T-cell (primary cell): ENCODE measurements at regions not wholly inside any gene's neighbourhood (a gene's known extent, or its start where the extent isn't known, plus 50 kb on each side); places are given as distances from the start of the nearest gene placed in this dataset.

Experiments
- ATAC-seq, 4 experiments: fragments of 200-7000 bp in 3 of 4; fragments of 150-1000 bp in 1 of 4; cut with Tn5 transposase; replicated peaks in 1 of 4; 1 replicate in 3 of 4; 2 replicates in 1 of 4; pipeline ENCODE4 v1.10.0; 2021; ENCODE audit warnings: moderate library complexity in 3 of 4, mild to moderate bottlenecking in 2 of 4, moderate number of reproducible peaks in 1 of 4
- CTCF ChIA-PET, 2 donors: fragments of 300-600 bp; sonication (Branson Sonifier 250); formaldehyde crosslinking; loops; one replicate each; lab custom pipeline; 2022; ENCODE audit warnings: antibody characterized with exemption in 2 of 2; lab: Charles Lee
- POLR2A ChIA-PET, 2 donors: fragments of 300-600 bp; sonication (Branson Sonifier 250); formaldehyde crosslinking; loops; one replicate each; lab custom pipeline; 2022; ENCODE audit warnings: antibody characterized with exemption in 2 of 2; lab: Charles Lee
- DNase-seq, 35 experiments: peaks; one replicate each; pipeline versions ENCODE4 v3.0.0 to v3.0.0-alpha.2; 2013 to 2023
- H3K27ac ChIP-seq: one replicate; pipeline ENCODE4 v1.5.1; 2013; ENCODE audit warnings: low read length
- H3K27me3 ChIP-seq, 2 experiments: replicated peaks in 1 of 2; 1 replicate in 1 of 2; 2 replicates in 1 of 2; pipeline versions ENCODE4 v1.6.1 to v1.7.0; 2013; ENCODE audit warnings: low read length in 1 of 2, mixed read lengths in 1 of 2; ENCODE audit not compliant: control insufficient read depth in 2 of 2, insufficient read depth in 2 of 2; ENCODE audit errors: extremely low read depth in 1 of 2
- H3K36me3 ChIP-seq, 2 donors: 1 replicate in 1 of 2; 2 replicates in 1 of 2; pipeline versions ENCODE4 v1.6.1 to v1.7.0; 2013; ENCODE audit warnings: low read length in 1 of 2; ENCODE audit not compliant: control insufficient read depth in 2 of 2, insufficient read depth in 1 of 2; ENCODE audit errors: extremely low read depth in 1 of 2
- H3K4me1 ChIP-seq, 2 experiments: 1 replicate in 1 of 2; 2 replicates in 1 of 2; pipeline versions ENCODE4 v1.6.1 to v1.7.0; 2013; ENCODE audit warnings: low read length in 2 of 2, mixed read lengths in 1 of 2; ENCODE audit not compliant: insufficient read depth in 2 of 2, control insufficient read depth in 1 of 2; ENCODE audit errors: extremely low read depth in 1 of 2
- H3K4me3 ChIP-seq, 2 donors: 1 replicate in 1 of 2; 2 replicates in 1 of 2; pipeline versions ENCODE4 v1.5.1 to v1.7.0; 2013; ENCODE audit warnings: mild to moderate bottlenecking in 2 of 2, low read length in 1 of 2, moderate library complexity in 1 of 2; ENCODE audit not compliant: control insufficient read depth in 1 of 2; ENCODE audit errors: extremely low read depth in 1 of 2
- H3K9me3 ChIP-seq: 2 replicates; pipeline ENCODE4 v1.7.0; 2013
- H3K27ac Mint-ChIP-seq, 2 donors: one replicate each; pipeline ENCODE4 v1.8.0; 2020 to 2021; ENCODE audit warnings: mild to moderate bottlenecking in 2 of 2, mixed read lengths in 2 of 2
- H3K27me3 Mint-ChIP-seq, 2 donors: one replicate each; pipeline ENCODE4 v1.8.0; 2021 to 2022; ENCODE audit warnings: mixed read lengths in 2 of 2
- H3K36me3 Mint-ChIP-seq: one replicate; pipeline ENCODE4 v1.8.0; 2021; ENCODE audit warnings: mixed read lengths
- H3K4me1 Mint-ChIP-seq, 3 donors: one replicate each; pipeline ENCODE4 v1.8.0; 2020 to 2022; ENCODE audit warnings: mixed read lengths in 3 of 3, mild to moderate bottlenecking in 1 of 3
- H3K4me3 Mint-ChIP-seq, 3 donors: one replicate each; pipeline ENCODE4 v1.8.0; 2020 to 2022; ENCODE audit warnings: mild to moderate bottlenecking in 3 of 3, mixed read lengths in 3 of 3, moderate library complexity in 3 of 3
- H3K9me3 Mint-ChIP-seq, 3 donors: one replicate each; pipeline ENCODE4 v1.8.0; 2020 to 2022; ENCODE audit warnings: mixed read lengths in 3 of 3
- WGBS: methylation state at CpG from one replicate; pipeline ENCODE4 v1.1.5; 2013; ENCODE audit warnings: missing lambda C conversion rate; ENCODE audit not compliant: insufficient coverage; 5-methylcytosine and 5-hydroxymethylcytosine counted together

DNA sequence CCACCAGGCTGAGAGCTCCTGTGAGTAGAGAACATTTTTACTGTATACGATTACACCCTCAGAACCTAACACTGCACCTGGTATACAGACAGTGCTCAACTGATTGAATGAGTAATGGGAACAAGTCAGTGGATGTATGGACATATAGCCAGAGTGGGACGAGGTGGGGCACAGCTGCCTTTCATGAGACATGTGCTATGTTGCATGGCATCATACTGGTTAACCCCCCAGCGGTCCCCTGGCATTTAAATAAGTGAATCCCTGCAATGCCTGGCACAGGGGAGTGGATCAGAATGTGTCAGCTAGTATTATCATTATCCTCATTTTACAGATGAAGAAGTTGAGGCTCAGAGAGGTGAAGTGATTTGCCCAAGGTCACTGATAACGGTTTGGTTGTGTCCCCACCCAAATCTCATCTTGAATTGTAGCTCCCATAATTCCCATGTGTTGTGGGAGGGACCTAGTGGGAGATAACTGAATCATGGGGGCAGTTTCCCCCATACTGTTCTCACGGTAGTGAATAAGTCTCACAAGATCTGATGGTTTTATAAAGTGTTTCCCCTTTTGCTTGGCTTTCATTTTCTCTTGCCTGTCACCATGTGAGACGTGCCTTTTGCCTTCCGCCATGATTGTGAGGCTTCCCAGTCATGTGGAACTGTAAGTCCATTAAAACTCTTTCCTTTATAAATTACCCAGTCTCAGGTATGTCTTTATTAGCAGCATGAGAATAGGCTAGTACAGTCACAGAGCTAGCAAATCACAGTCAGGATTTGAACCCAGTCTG, 56.0 kb upstream of the ATP2B2 start:
- H3K27ac ChIP-seq, result no peak overlapping the region
- CTCF ChIA-PET, result no interaction called here
- Mint-ChIP-seq H3K9me3 (peaks cover 0 to 3% (median 0%) of the 10 kb centered on the region in 3 donors), H3K4me1 (peaks cover 0 to 7% (median 6%) of the 10 kb centered on the region in 3 donors), H3K4me3 (no peak overlapping the region), H3K36me3 (no peaks in the 10 kb centered on the region), H3K27ac (no peak overlapping the region), H3K27me3 (peaks cover 9 to 24% of the 10 kb centered on the region in 2 donors)
- H3K27me3 ChIP-seq, result peaks cover 0 to 13% of the 10 kb centered on the region in 2 experiments
- POLR2A ChIA-PET, result no interaction called here
- H3K36me3 ChIP-seq, result no peaks in the 10 kb centered on the region
- peaks cover 0 to 10% of the 10 kb centered on the region in 2 experiments for H3K4me1 ChIP-seq
- WGBS, result 33% methylated on average over 1 of the region's 7 CpGs
- H3K4me3 ChIP-seq, result no peak overlapping the region
- H3K9me3 ChIP-seq, result no peaks in the 10 kb centered on the region
- DNase-seq (no peak), ATAC-seq (no peak)

DNA sequence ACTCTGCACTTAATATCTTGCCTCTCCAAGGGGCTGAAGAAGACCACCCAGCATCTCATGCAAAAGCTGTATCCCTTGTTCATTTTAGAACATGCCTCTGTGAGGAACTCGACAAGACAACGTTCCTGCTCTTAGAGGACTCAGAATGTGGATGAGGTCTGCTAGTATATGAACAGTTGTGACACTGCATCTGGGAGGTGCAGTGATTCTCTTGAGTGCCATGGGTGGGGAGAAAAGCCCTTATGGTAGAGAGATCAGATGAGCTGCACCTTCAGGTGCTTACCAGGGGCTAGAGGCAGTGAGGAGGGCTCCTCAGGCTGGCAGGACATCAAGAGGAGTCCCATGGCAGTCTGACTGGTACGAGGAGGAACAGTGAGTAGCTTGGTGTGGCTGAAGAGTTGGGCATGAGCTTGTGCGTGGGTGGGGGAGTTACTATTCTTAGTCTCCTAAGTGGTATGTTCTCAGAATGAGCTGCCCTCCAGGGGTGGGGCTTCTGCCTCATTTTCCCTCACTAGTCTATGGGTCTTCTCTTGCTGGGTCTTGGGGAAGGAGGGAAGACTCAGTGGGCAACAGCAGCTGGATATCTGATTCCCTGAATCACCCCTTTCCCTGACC, 56.7 kb upstream of the ATP2B2 start:
- no peak overlapping the region for H3K27ac Mint-ChIP-seq
- H3K4me3 Mint-ChIP-seq, result no peak overlapping the region
- ChIA-PET POLR2A (no interaction called here), CTCF (no interaction called here)
- H3K9me3 Mint-ChIP-seq, result peaks cover 0 to 3% (median 0%) of the 10 kb centered on the region in 3 donors
- H3K9me3 ChIP-seq, result no peaks in the 10 kb centered on the region
- peaks cover 0 to 7% (median 6%) of the 10 kb centered on the region in 3 donors for H3K4me1 Mint-ChIP-seq
- peaks cover 0 to 13% of the 10 kb centered on the region in 2 experiments for H3K27me3 ChIP-seq
- H3K27me3 Mint-ChIP-seq, result peaks cover 11 to 26% of the 10 kb centered on the region in 2 donors
- H3K4me1 ChIP-seq, result peaks cover 0 to 10% of the 10 kb centered on the region in 2 experiments
- H3K36me3 ChIP-seq, result no peaks in the 10 kb centered on the region
- ATAC-seq (no peak), DNase-seq (peak in 1 of 35 experiments; percentile 2)
- no peaks in the 10 kb centered on the region for H3K36me3 Mint-ChIP-seq
- 50% methylated on average over 2 of the region's 4 CpGs for WGBS
- no peak overlapping the region for H3K27ac ChIP-seq
- no peak overlapping the region for H3K4me3 ChIP-seq

DNA sequence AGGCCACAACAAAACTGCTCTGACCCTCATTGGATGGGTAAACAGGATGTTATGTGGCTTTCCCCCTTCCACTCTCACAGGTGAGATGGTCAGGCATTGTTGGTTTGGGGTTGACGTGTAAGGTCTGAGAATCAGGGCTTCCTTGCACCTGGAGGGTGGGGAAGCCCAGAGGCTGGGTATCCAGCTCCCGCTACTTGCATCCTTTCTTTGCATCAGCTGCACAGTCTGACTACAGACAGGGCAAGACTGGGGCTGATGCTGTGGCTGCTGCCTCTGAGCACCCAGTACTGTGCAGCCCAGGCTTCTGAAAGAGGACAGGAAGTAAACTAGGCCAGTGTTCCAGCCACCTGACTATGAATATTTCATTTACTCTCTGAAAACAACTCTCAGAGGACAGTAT, 58.0 kb upstream of the ATP2B2 start:
- Mint-ChIP-seq H3K4me1 (no peaks in the 10 kb centered on the region), H3K27ac (no peak overlapping the region)
- CTCF ChIA-PET, result no interaction called here

GRCh38 chr3:10565814-10566213, 60.4 kb upstream of the ATP2B2 start:
- DNase-seq, result no peak
- no peaks in the 10 kb centered on the region for H3K36me3 Mint-ChIP-seq
- H3K4me1 Mint-ChIP-seq, result no peaks in the 10 kb centered on the region
- no peak for ATAC-seq
- peaks cover 0 to 4% of the 10 kb centered on the region in 2 experiments for H3K4me1 ChIP-seq
- 70% methylated on average over 2 of the region's 3 CpGs for WGBS
- no peak overlapping the region for H3K27ac ChIP-seq
- H3K9me3 ChIP-seq, result no peaks in the 10 kb centered on the region
- peaks cover 0 to 3% (median 0%) of the 10 kb centered on the region in 3 donors for H3K9me3 Mint-ChIP-seq
- no peaks in the 10 kb centered on the region for H3K36me3 ChIP-seq
- peaks cover 11 to 23% of the 10 kb centered on the region in 2 donors for H3K27me3 Mint-ChIP-seq
- ChIA-PET POLR2A (no interaction called here), CTCF (interaction anchor here in 1 of 2 donors (0.7 kb wide), 1 partner anchor 34 kb away, joined by 4 read pairs; no protein-coding TSS in a partner anchor)
- peaks cover 0 to 20% of the 10 kb centered on the region in 2 experiments for H3K27me3 ChIP-seq
- no peak overlapping the region for H3K27ac Mint-ChIP-seq
- no peak overlapping the region for H3K4me3 ChIP-seq
- H3K4me3 Mint-ChIP-seq, result no peak overlapping the region

More for the DNA sequence above, 58.0 kb upstream of the ATP2B2 start:
- peaks cover 11 to 26% of the 10 kb centered on the region in 2 donors for H3K27me3 Mint-ChIP-seq
- Histone ChIP-seq H3K36me3 (no peaks in the 10 kb centered on the region), H3K27ac (no peak overlapping the region), H3K27me3 (peaks cover 0 to 15% of the 10 kb centered on the region in 2 experiments), H3K4me3 (no peak overlapping the region), H3K4me1 (peaks cover 0 to 4% of the 10 kb centered on the region in 2 experiments), H3K9me3 (no peaks in the 10 kb centered on the region)
- ATAC-seq (no peak), DNase-seq (peak in 1 of 35 experiments; percentile 1)
- H3K9me3 Mint-ChIP-seq, result peaks cover 0 to 3% (median 0%) of the 10 kb centered on the region in 3 donors
- POLR2A ChIA-PET, result no interaction called here
- WGBS, result no CpG with 5 or more reads among the region's 2 CpGs
- H3K4me3 Mint-ChIP-seq, result no peak overlapping the region
- no peaks in the 10 kb centered on the region for H3K36me3 Mint-ChIP-seq

DNA sequence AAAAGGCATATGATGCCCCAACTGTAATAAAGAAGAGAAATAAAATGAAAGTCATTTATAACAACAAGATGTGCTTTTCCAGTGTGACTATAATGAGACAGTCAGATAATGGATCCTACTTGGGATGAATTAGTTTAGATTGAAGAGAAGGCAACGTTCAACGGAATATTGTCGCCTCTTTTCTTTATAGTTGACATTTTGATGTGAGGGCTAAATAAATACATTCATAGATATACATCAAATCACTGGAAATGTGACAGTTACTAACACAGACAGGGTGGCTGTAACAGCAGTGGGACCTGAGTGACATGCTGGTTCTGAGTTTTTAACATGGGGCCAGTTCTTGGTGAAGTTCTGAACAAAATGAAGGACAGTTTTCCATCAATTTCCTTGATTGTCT, 61.1 kb upstream of the ATP2B2 start:
- Histone ChIP-seq H3K36me3 (no peaks in the 10 kb centered on the region), H3K27me3 (peaks cover 0 to 25% of the 10 kb centered on the region in 2 experiments), H3K9me3 (no peaks in the 10 kb centered on the region), H3K27ac (no peak overlapping the region), H3K4me1 (peaks cover 0 to 4% of the 10 kb centered on the region in 2 experiments), H3K4me3 (no peak overlapping the region)
- no peaks in the 10 kb centered on the region for H3K4me1 Mint-ChIP-seq
- H3K27me3 Mint-ChIP-seq, result peaks cover 11 to 16% of the 10 kb centered on the region in 2 donors
- peaks cover 0 to 3% (median 0%) of the 10 kb centered on the region in 3 donors for H3K9me3 Mint-ChIP-seq
- no peak overlapping the region for H3K4me3 Mint-ChIP-seq
- ATAC-seq (no peak), DNase-seq (no peak)
- no CpG with 5 or more reads among the region's 3 CpGs for WGBS
- no peaks in the 10 kb centered on the region for H3K36me3 Mint-ChIP-seq
- H3K27ac Mint-ChIP-seq, result no peak overlapping the region
- ChIA-PET POLR2A (no interaction called here), CTCF (interaction anchor here in 1 of 2 donors (0.7 kb wide), 1 partner anchor 33 kb away, joined by 4 read pairs; no protein-coding TSS in a partner anchor)

DNA sequence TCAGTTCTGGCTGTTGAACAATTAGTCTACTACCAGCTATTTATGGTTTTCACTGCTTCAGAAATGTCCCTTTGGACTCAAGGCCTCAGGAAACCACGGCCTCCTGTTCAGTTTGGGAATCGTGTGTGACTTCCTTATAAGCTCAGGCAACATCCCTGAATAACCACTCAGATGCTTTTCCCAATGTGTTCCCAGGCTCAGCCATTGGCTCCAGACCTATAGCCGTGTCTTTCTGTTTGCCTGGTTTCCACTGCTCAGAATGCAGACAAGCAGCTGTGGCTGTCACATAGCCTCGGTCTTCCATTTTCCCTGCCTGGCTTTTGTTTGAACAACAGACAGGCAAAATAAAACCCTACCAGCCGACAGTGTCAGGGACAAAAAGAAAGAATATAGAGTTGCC, 63.2 kb upstream of the ATP2B2 start:
- Mint-ChIP-seq H3K27ac (no peak overlapping the region), H3K4me1 (no peaks in the 10 kb centered on the region), H3K36me3 (no peaks in the 10 kb centered on the region), H3K9me3 (peaks cover 0 to 3% (median 0%) of the 10 kb centered on the region in 3 donors), H3K4me3 (no peak overlapping the region), H3K27me3 (peaks cover 5 to 9% of the 10 kb centered on the region in 2 donors)
- Histone ChIP-seq H3K27ac (no peak overlapping the region), H3K36me3 (no peaks in the 10 kb centered on the region), H3K27me3 (peaks cover 0 to 17% of the 10 kb centered on the region in 2 experiments), H3K4me3 (no peak overlapping the region), H3K9me3 (no peaks in the 10 kb centered on the region), H3K4me1 (no peaks in the 10 kb centered on the region)
- ChIA-PET POLR2A (no interaction called here), CTCF (no interaction called here)
- no peak for ATAC-seq
- no peak for DNase-seq
- WGBS, result 35% methylated on average over 4 of the region's 5 CpGs
